Right cardiac atrium (tissue), 5 donors: ENCODE measurements at regions not wholly inside any gene's neighbourhood (a gene's known extent, or its start where the extent isn't known, plus 50 kb on each side); places are given as distances from the start of the nearest gene placed in this dataset.
"Not testable (repeated sequence)": the region's sequence is repeated elsewhere in the genome, so short reads cannot be mapped to it uniquely, and the experiment has no call there.

Experiments used
- ATAC-seq, 2 donors: fragments of 200-7000 bp; cut with Tn5 transposase; one replicate each; pipeline versions ENCODE4 v1.8.0 to v1.9.1; 2020; ENCODE audit warnings: moderate library complexity in 2 of 2, mild to moderate bottlenecking in 1 of 2
- DNase-seq, 3 donors: peaks; one replicate each; pipeline ENCODE4 v3.0.0-alpha.2; 2020
- H3K27ac ChIP-seq: one replicate; pipeline ENCODE4 v1.5.1; 2013; ENCODE audit warnings: mild to moderate bottlenecking, low read length, control low read depth, moderate library complexity
- H3K27me3 ChIP-seq: one replicate; pipeline ENCODE4 v1.6.1; 2013; ENCODE audit not compliant: control insufficient read depth, insufficient read depth
- H3K4me1 ChIP-seq: one replicate; pipeline ENCODE4 v1.6.1; 2013; ENCODE audit warnings: low read length; ENCODE audit not compliant: control insufficient read depth, insufficient read depth
- H3K4me3 ChIP-seq: one replicate; pipeline ENCODE4 v1.5.1; 2013; ENCODE audit warnings: low read length, control low read depth
- H3K9me3 ChIP-seq: one replicate; pipeline ENCODE4 v1.6.1; 2013; ENCODE audit warnings: low read length; ENCODE audit not compliant: control insufficient read depth
- WGBS: extraction: QIAGEN DNeasy Blood & Tissue Kit; methylation state at CpG from one replicate; pipeline ENCODE4 v1.1.7; 2013; 5-methylcytosine and 5-hydroxymethylcytosine counted together
- intact Hi-C, 4 donors: fragments of 100-400 bp; cut with DNase I; formaldehyde crosslinking; loops; one replicate each; pipeline versions ENCODE4 v1.11.0 to v1.14.0; 2022 to 2023
- donor health status: healthy with polysubstance abuse.
- donor health status: DM: no; HTN: yes; CAD: no.
- donor health status: DM: no; HTN: no; CAD: no.
- donor health status: DM: no; HTN: yes; CAD: no; lungs with severe emphysema.
- donor health status: DM: yes; HTN: yes; CAD: no.

GRCh38 chr4:162475246-162475645 is 311.4 kb upstream of the FSTL5 start:
- H3K27ac ChIP-seq = no peak overlapping the region
- 66% methylated on average over 4 of the region's 4 CpGs for WGBS
- H3K4me1 ChIP-seq = no peaks in the 10 kb centered on the region
- no peak overlapping the region for H3K4me3 ChIP-seq
- H3K9me3 ChIP-seq = no peaks in the 10 kb centered on the region
- H3K27me3 ChIP-seq = no peaks in the 10 kb centered on the region
- DNase-seq = no peak
- intact Hi-C loops = no loop called here
- ATAC-seq = no peak

DNA sequence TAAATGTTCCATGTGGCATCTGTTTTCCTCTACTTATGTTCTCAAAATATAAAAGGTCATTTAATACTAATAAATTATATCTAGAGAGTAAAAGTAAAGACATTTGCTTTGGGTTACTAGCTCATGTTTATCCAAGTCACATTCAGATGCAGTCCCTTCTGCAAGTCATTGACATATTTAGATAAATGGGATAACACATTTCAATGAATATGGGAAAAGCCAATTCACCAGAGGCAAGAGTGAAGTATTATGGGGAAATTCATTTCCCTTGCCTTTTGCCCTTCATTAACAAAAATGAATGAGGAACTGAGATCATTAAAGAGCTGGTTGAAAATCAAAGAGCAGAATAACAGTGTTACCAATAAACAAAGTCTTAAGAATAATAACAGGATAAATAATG is 306.2 kb upstream of the FSTL5 start:
- ATAC-seq (no peak), DNase-seq (no peak)
- H3K27me3 ChIP-seq = no peaks in the 10 kb centered on the region
- no peak overlapping the region for H3K27ac ChIP-seq
- H3K9me3 ChIP-seq = no peaks in the 10 kb centered on the region
- intact Hi-C loops = no loop called here
- no peak overlapping the region for H3K4me3 ChIP-seq
- no peaks in the 10 kb centered on the region for H3K4me1 ChIP-seq

DNA sequence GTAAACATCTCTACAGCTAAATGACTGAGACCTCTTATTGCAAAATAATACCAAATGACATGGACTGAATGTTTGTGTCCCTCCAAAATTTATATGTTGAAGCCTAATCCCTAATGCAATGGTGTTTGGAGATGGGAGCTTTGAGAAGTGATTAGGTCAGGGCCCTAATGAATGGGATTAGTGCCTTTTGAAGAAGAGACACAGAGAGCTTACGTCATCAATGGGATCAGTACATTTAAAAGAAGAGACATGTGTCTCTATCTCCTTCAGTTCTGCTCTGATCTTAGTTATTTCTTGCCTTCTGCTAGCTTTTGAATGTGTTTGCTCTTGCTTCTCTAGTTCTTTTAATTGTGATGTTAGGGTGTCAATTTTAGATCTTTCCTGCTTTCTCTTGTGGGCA is 301.6 kb upstream of the FSTL5 start:
- H3K4me1 ChIP-seq, DNase-seq, H3K27ac ChIP-seq, H3K27me3 ChIP-seq, intact Hi-C loops, ATAC-seq, H3K9me3 ChIP-seq, H3K4me3 ChIP-seq: not testable (repeated sequence)
- WGBS = 95% methylated on average over 1 of the region's 1 CpG

- Histone ChIP-seq H3K27me3 (no peaks in the 10 kb centered on the region), H3K9me3 (no peaks in the 10 kb centered on the region), H3K4me3 (no peak overlapping the region), H3K27ac (no peak overlapping the region), H3K4me1 (no peaks in the 10 kb centered on the region)
- intact Hi-C loops = no loop called here
- WGBS = 52% methylated on average over 1 of the region's 1 CpG
- DNase-seq = no peak
- ATAC-seq = no peak
These were observed 298.2 kb upstream of the FSTL5 start for GRCh38 chr4:162461952-162462351.

DNA sequence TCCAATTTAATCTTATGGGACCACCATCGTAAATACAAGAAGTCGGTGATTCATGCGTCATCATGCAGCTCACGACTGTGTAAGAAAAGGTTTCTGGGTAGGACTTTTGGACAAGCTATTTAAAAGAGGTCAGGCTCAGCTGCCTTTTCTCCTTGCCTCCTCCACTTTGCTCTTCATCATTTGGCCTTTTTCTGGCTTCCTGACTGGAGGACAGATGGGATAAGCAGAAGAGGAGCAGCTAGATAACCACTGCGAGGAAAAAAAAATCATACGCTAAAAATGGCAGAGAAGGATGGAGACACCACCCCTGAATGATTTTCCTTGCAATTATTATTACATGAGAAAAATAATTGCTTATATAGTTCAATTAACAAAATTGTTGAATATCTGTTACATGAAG is 294.3 kb upstream of the FSTL5 start:
- ATAC-seq (no peak), DNase-seq (no peak)
- Histone ChIP-seq H3K4me3 (no peak overlapping the region), H3K27me3 (no peaks in the 10 kb centered on the region), H3K27ac (no peak overlapping the region), H3K4me1 (no peaks in the 10 kb centered on the region), H3K9me3 (no peaks in the 10 kb centered on the region)
- 72% methylated on average over 6 of the region's 6 CpGs for WGBS
- intact Hi-C loops = no loop called here

- 73% methylated on average over 5 of the region's 5 CpGs for WGBS
- intact Hi-C loops = no loop called here
These were observed 293.5 kb upstream of the FSTL5 start for GRCh38 chr4:162457071-162457865.

DNA sequence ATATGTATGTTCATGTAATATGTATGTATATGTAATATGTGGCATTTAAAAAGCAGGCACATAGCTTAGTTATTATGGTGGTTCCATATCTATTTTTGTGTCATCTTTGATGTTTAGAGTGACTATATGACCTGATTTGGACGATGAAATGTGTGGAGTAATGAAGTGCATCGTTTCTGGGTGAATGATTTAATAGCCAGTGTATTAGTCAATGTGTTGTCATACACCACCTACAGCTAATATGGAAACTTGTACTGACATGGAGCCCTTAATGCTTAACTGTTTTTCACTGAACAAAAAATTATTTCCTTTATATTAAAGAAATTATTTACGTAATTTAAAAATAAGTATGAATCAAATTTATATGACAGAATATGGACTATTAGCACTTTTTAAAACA is 292.3 kb upstream of the FSTL5 start:
- Histone ChIP-seq H3K9me3 (no peaks in the 10 kb centered on the region), H3K27me3 (no peaks in the 10 kb centered on the region), H3K27ac (no peak overlapping the region), H3K4me1 (no peaks in the 10 kb centered on the region), H3K4me3 (no peak overlapping the region)
- WGBS = 72% methylated on average over 3 of the region's 3 CpGs
- intact Hi-C loops = no loop called here
- no peak for ATAC-seq
- no peak for DNase-seq

More at GRCh38 chr4:162457071-162457865, 293.5 kb upstream of the FSTL5 start:
- Histone ChIP-seq H3K4me3 (no peak overlapping the region), H3K4me1 (no peaks in the 10 kb centered on the region), H3K27me3 (no peaks in the 10 kb centered on the region), H3K27ac (no peak overlapping the region), H3K9me3 (no peaks in the 10 kb centered on the region)
- DNase-seq = peak in 1 of 3 donors; percentile 2
- ATAC-seq = no peak

DNA sequence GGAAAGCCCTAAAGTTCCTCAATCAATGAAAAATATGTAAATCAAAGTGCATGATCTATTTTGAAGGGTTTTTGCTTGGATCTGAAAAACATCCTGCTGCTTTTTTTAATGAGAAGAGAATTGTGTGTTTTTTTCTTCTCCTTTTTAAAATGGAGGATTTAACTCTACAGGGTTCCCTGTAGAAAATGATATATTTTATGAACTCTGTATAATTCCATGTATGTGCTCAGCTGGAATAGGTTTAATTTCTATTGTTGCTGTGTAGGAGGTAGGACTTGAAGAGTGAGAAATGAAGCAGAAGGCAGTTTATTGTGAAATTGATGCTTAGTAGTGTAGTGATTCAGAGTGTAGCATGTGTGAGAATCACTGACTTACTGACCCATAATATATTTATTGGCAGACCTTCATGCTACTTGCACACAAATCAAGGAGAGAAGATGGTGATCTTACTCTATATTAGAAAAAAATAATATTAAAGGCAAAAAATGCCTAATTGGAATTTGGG is 286.8 kb upstream of the FSTL5 start:
- no peak overlapping the region for H3K4me3 ChIP-seq
- ATAC-seq (no peak), DNase-seq (no peak)
- no peak overlapping the region for H3K27ac ChIP-seq
- H3K27me3 ChIP-seq = no peaks in the 10 kb centered on the region
- no peaks in the 10 kb centered on the region for H3K9me3 ChIP-seq
- intact Hi-C loops = no loop called here
- H3K4me1 ChIP-seq = no peaks in the 10 kb centered on the region

GRCh38 chr4:162443510-162443909 is 279.7 kb upstream of the FSTL5 start:
- WGBS = 50% methylated on average over 2 of the region's 2 CpGs
- H3K9me3 ChIP-seq = no peaks in the 10 kb centered on the region
- H3K27ac ChIP-seq = no peak overlapping the region
- H3K4me3 ChIP-seq = no peak overlapping the region
- H3K27me3 ChIP-seq = no peaks in the 10 kb centered on the region
- ATAC-seq (no peak), DNase-seq (no peak)
- intact Hi-C loops = no loop called here
- no peaks in the 10 kb centered on the region for H3K4me1 ChIP-seq

- DNase-seq (no peak), ATAC-seq (no peak)
- intact Hi-C loops = no loop called here
- Histone ChIP-seq H3K27ac (no peak overlapping the region), H3K4me1 (no peaks in the 10 kb centered on the region), H3K4me3 (no peak overlapping the region), H3K9me3 (no peaks in the 10 kb centered on the region), H3K27me3 (no peaks in the 10 kb centered on the region)
- WGBS = 40% methylated on average over 2 of the region's 2 CpGs
These were observed 278.3 kb upstream of the FSTL5 start for GRCh38 chr4:162442128-162442527.

DNA sequence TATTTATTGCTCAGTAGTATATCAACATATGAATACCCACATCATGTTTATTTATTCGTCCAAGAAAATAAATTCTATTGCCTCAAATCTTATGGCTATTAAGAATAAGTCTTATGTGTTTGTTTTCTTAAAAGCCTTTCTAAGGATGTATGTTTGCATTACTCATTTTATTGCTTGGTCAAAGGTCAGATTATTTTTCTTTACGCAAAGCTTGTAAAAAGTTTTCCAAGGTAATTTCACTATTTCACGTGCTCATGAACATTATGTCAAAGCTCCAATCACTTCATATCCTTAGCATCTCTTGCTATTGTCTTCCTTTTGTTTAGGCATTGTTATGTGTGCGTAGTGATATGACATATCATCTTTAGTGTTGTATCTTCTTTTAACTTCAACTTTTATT is 258.5 kb upstream of the FSTL5 start:
- no peaks in the 10 kb centered on the region for H3K27me3 ChIP-seq
- WGBS = 90% methylated on average over 4 of the region's 4 CpGs
- H3K9me3 ChIP-seq = no peaks in the 10 kb centered on the region
- no peak for DNase-seq
- no peaks in the 10 kb centered on the region for H3K4me1 ChIP-seq
- ATAC-seq = no peak
- intact Hi-C loops = no loop called here
- H3K4me3 ChIP-seq = no peak overlapping the region
- no peak overlapping the region for H3K27ac ChIP-seq

- no peak for ATAC-seq
- H3K27me3 ChIP-seq = no peaks in the 10 kb centered on the region
- H3K27ac ChIP-seq = no peak overlapping the region
- H3K9me3 ChIP-seq = no peaks in the 10 kb centered on the region
- intact Hi-C loops = no loop called here
- WGBS = 23% methylated on average over 1 of the region's 1 CpG
- DNase-seq = no peak
- no peak overlapping the region for H3K4me3 ChIP-seq
- no peaks in the 10 kb centered on the region for H3K4me1 ChIP-seq
These were observed 247.1 kb upstream of the FSTL5 start for GRCh38 chr4:162410854-162411253.
